Peyer's patch (tissue), 4 donors: ENCODE measurements at regions not wholly inside any gene's neighbourhood (a gene's known extent, or its start where the extent isn't known, plus 50 kb on each side); places are given as distances from the start of the nearest gene placed in this dataset.
A peak's percentile ranks its signal among the peaks of the same experiment; 100 is the strongest.

Experiments used
- DNase-seq, 3 donors: peaks; one replicate each; pipeline ENCODE4 v3.0.0-alpha.2; 2017 to 2019
- H3K27ac ChIP-seq, 4 donors: fragments of 200-600 bp; sonication (generic); one replicate each; pipeline ENCODE4 v1.5.1; 2016 to 2019
- H3K27me3 ChIP-seq, 2 donors: fragments of 200-600 bp; sonication (generic); one replicate each; pipeline ENCODE4 v1.5.1; 2019
- H3K36me3 ChIP-seq, 3 donors: fragments of 200-600 bp; sonication (generic); one replicate each; pipeline ENCODE4 v1.5.1; 2016 to 2019
- H3K4me1 ChIP-seq, 4 donors: fragments of 200-600 bp; sonication (generic); one replicate each; pipeline ENCODE4 v1.5.1; 2016 to 2019
- H3K4me3 ChIP-seq, 4 donors: fragments of 200-600 bp; sonication (generic); 1 replicate in 3 of 4; 2 replicates in 1 of 4; pipeline ENCODE4 v1.5.1; 2016 to 2019; ENCODE audit warnings: mild to moderate bottlenecking in 1 of 4
- H3K9me3 ChIP-seq, 4 donors: fragments of 200-600 bp; sonication (generic); one replicate each; pipeline ENCODE4 v1.5.1; 2016 to 2019; ENCODE audit warnings: mild to moderate bottlenecking in 1 of 4
- POLR2A ChIP-seq, 2 donors: fragments of 450-650 bp; IDR thresholded peaks; one replicate each; pipeline ENCODE4 v1.5.1; 2017; ENCODE audit warnings: antibody characterized with exemption in 2 of 2, mild to moderate bottlenecking in 2 of 2, moderate library complexity in 2 of 2
- TF ChIP-seq, protein P1 (sequence below), 6 experiments: fragments of 450-650 bp in 4 of 6; fragments of 200-600 bp in 2 of 6; sonication (generic) in 1 of 6; IDR thresholded peaks; one replicate each; pipeline ENCODE4 v1.5.1; 2017 to 2019; ENCODE audit warnings: antibody characterized with exemption in 6 of 6, mild to moderate bottlenecking in 3 of 6, moderate library complexity in 1 of 6

DNA sequence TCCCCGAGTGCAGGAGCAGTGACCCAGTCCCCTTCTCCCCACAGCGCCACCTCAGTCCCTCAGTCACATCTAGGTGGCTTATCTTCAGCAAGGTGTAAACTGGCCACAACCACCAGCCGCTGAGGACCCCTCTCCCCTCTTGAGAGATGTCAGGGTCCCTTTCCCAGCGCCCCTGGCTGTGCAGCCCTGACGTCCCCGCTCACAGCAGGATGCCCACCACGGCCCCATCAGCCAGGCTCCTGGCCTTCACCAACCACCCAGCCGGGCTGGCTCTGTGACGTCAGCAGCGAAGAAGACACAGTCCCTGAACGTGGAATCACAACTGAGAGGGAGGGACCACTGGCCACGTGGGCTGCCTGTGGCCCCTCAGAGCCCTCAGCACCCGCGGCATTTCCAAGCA is 249.4 kb downstream of the NPHP4 start:
- no peaks in the 10 kb centered on the region for H3K4me1 ChIP-seq
- no peak overlapping the region for H3K4me3 ChIP-seq
- H3K9me3 ChIP-seq = no peaks in the 10 kb centered on the region
- DNase-seq = peak in 2 of 3 donors; percentile 27 to 34
- H3K27ac ChIP-seq = no peak overlapping the region
- no peaks in the 10 kb centered on the region for H3K27me3 ChIP-seq
- TF ChIP-seq POLR2A (IDR thresholded peaks at IDR 0.05) = no peak
- TF ChIP-seq, protein P1, sequence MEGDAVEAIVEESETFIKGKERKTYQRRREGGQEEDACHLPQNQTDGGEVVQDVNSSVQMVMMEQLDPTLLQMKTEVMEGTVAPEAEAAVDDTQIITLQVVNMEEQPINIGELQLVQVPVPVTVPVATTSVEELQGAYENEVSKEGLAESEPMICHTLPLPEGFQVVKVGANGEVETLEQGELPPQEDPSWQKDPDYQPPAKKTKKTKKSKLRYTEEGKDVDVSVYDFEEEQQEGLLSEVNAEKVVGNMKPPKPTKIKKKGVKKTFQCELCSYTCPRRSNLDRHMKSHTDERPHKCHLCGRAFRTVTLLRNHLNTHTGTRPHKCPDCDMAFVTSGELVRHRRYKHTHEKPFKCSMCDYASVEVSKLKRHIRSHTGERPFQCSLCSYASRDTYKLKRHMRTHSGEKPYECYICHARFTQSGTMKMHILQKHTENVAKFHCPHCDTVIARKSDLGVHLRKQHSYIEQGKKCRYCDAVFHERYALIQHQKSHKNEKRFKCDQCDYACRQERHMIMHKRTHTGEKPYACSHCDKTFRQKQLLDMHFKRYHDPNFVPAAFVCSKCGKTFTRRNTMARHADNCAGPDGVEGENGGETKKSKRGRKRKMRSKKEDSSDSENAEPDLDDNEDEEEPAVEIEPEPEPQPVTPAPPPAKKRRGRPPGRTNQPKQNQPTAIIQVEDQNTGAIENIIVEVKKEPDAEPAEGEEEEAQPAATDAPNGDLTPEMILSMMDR (IDR thresholded peaks at IDR 0.05) = no peak
- no peaks in the 10 kb centered on the region for H3K36me3 ChIP-seq

DNA sequence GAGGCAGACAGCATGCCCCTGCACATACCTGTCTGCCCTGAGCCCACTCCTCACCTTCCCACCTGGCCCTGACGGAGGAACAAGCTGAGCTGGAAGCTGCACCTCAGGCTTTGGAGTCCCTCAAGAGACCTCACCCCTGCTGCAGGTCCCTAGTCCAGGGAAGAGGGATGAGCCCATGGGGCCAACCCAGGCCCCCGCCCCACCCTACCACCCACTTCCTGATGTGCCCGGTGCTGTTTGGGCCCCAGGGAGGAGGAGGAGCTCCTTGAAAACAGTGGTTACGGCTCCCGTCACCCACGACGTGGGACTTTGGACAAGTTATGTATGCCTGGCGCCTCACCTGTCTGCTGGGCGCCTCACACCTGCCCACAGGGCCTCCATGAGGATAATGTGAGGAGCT is 250.2 kb downstream of the NPHP4 start:
- H3K27me3 ChIP-seq = no peaks in the 10 kb centered on the region
- DNase-seq = peak in 2 of 3 donors; percentile 22 to 37
- H3K4me1 ChIP-seq = no peaks in the 10 kb centered on the region
- H3K4me3 ChIP-seq = no peak overlapping the region
- no peaks in the 10 kb centered on the region for H3K9me3 ChIP-seq
- H3K36me3 ChIP-seq = no peaks in the 10 kb centered on the region
- TF ChIP-seq POLR2A (IDR thresholded peaks at IDR 0.05) = no peak
- TF ChIP-seq, protein P1 (IDR thresholded peaks at IDR 0.05) = no peak
- H3K27ac ChIP-seq = no peak overlapping the region

DNA sequence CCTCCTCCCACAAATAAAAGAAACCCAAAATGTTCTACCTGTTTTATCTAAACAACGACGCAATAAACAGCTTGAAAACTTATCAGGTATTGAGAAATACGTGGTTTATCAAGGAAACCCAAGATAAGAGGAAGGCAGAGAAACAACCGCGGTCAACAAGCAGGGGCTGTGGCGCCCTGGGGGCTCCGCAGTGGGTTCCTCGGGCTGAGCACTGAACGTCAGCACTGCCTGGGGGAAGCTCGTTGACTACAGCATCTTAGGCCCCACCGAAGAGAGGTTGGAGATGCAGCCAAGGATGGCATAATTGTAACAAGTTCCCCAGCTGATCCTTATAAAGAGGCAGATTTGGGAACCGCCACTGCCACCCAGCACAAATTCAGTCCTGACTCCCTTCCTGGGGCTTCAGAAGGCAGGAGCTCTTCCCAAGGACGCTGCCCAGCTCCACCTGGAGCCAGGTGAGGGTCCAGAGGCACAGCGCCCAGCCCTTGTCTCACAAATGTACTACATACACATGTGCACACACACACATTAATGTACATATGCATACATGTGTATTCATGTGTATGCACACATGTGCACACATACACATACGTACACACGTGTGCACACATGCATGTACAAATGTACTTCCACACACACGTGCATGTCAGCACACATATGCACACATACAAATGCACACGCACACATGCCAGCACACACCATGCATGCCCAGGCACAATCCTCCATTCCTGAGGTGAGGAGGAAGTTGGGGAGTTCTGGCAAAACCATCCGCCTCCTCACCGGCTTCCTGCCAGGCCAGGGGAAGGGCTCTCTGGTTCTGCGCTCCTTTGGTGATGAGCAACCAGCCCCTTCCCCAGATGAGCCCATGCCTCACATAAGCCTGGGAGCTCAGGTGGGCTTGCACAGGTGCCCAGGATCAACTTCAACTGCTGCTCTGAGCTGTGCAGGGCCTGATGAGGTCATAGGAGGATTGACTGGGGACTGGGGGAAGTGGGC is 251.1 kb downstream of the NPHP4 start:
- Histone ChIP-seq H3K4me3 (no peak overlapping the region), H3K27ac (no peak overlapping the region), H3K9me3 (no peaks in the 10 kb centered on the region), H3K27me3 (no peaks in the 10 kb centered on the region), H3K36me3 (no peaks in the 10 kb centered on the region), H3K4me1 (no peaks in the 10 kb centered on the region)
- peak in 2 of 3 donors; percentile 24 to 35 for DNase-seq
- no peak for TF ChIP-seq POLR2A (IDR thresholded peaks at IDR 0.05)
- TF ChIP-seq, protein P1 (IDR thresholded peaks at IDR 0.05) = no peak

DNA sequence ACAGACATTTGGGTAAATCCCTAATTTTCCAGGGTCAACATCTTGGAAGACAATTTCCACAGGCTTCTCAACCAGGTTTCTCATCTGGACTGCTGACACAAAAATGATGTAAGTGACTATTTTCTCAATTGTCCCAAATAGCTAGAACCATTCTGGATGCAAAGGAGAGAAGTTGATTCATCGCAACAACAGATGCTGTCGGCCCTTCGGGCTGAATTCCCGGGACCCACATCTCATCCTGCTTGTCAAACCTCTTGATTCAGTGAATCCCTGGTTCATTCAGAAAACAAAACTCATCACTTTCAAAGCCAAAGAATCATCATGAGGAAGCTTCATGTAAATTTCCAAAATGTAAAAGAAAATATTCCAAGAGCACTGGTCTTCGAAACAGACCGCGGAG is 251.8 kb downstream of the NPHP4 start:
- no peak for DNase-seq
- H3K27ac ChIP-seq = no peak overlapping the region
- no peak for TF ChIP-seq POLR2A (IDR thresholded peaks at IDR 0.05)
- TF ChIP-seq, protein P1 (IDR thresholded peaks at IDR 0.05) = no peak
- no peaks in the 10 kb centered on the region for H3K36me3 ChIP-seq
- no peak overlapping the region for H3K4me3 ChIP-seq
- H3K27me3 ChIP-seq = no peaks in the 10 kb centered on the region
- H3K4me1 ChIP-seq = no peaks in the 10 kb centered on the region
- no peaks in the 10 kb centered on the region for H3K9me3 ChIP-seq

DNA sequence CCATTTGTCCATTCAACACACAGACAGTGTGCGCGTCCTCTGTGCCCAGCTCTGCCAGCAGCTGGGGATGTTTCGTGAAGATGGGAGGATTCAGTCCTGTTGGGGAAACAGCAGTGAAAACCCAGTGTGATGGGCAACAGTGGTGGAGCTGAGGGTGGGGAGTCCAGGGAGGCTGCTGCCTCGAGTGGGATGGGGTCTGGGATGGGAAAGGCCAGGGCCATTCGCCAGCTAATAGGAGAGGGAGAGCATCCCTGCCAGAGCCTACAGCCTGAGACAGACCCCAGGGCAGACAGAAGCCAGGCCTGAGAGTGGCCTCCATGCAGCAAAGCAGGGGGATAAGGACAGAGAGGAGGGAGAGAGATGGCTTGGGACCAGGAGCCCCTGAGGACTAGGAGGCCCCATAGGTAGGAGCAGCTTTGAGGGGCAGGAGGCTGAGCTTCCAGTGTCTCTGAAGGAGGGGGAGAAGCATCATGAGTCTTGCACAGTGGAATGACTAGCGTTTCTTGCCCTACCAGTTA is 252.6 kb downstream of the NPHP4 start:
- H3K36me3 ChIP-seq = no peaks in the 10 kb centered on the region
- H3K9me3 ChIP-seq = no peaks in the 10 kb centered on the region
- H3K4me1 ChIP-seq = no peaks in the 10 kb centered on the region
- no peak for TF ChIP-seq POLR2A (IDR thresholded peaks at IDR 0.05)
- no peak overlapping the region for H3K27ac ChIP-seq
- no peak overlapping the region for H3K4me3 ChIP-seq
- DNase-seq = peak in 2 of 3 donors; percentile 19 to 21
- no peaks in the 10 kb centered on the region for H3K27me3 ChIP-seq

- TF ChIP-seq POLR2A (IDR thresholded peaks at IDR 0.05) = no peak
- Histone ChIP-seq H3K4me1 (no peaks in the 10 kb centered on the region), H3K27me3 (no peaks in the 10 kb centered on the region), H3K36me3 (no peaks in the 10 kb centered on the region), H3K27ac (no peak overlapping the region), H3K9me3 (no peaks in the 10 kb centered on the region), H3K4me3 (no peak overlapping the region)
- DNase-seq = peak in 2 of 3 donors; percentile 26 to 32
Measured at GRCh38 chr1:5738911-5739462, 253.2 kb downstream of the NPHP4 start.
